ENCODE measurements at regions not wholly inside any gene's neighbourhood (a gene's known extent, or its start where the extent isn't known, plus 50 kb on each side); places are given as distances from the start of the nearest gene placed in this dataset.

DNA sequence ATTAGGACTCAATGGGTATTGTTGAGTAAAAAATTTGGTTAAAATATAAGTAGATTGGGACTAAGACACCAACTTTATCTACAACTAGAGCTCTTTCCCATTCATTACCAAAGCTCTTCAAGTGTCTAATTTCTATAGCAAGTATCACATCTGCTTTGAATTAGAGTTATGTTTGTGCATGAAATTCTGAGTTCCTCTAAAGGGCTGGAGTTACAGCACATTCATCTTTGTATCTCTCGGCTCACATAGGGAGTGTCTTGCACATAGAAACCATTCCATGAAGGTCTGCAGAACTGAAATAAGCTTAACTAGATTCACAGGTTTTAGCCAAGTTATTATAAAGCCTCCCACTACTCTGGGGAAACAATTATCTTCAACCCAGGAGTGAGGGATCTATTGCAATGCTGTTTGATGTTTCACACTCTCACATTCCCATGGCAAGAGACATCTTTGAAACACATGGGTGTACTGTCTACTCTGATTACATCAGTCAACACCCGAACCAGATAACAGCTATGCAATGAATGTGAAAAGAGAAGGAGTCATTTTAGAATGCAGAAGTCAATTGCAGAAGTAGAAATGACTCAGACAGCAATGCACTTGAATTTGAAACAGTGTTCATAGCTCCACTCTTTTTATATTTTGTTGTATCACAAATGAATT is 93.1 kb upstream of the KBTBD8 start:
- DNase-seq (ENCODE audit: low spot score) (no peak), ATAC-seq (ENCODE audit: low read depth) (no peak)
- Histone ChIP-seq H3K9me3 (ENCODE audit: severe bottlenecking) (no peaks in the 10 kb centered on the region), H3K36me3 (ENCODE audit: low read depth) (no peaks in the 10 kb centered on the region), H3K4me1 (ENCODE audit: insufficient read depth, poor library complexity, severe bottlenecking) (no peaks in the 10 kb centered on the region), H3K27me3 (ENCODE audit: insufficient read depth, poor library complexity, severe bottlenecking) (no peaks in the 10 kb centered on the region), H3K27ac (ENCODE audit: poor library complexity, severe bottlenecking) (no peak overlapping the region), H3K4me3 (ENCODE audit: severe bottlenecking) (no peak overlapping the region)
- TF ChIP-seq, protein P1, sequence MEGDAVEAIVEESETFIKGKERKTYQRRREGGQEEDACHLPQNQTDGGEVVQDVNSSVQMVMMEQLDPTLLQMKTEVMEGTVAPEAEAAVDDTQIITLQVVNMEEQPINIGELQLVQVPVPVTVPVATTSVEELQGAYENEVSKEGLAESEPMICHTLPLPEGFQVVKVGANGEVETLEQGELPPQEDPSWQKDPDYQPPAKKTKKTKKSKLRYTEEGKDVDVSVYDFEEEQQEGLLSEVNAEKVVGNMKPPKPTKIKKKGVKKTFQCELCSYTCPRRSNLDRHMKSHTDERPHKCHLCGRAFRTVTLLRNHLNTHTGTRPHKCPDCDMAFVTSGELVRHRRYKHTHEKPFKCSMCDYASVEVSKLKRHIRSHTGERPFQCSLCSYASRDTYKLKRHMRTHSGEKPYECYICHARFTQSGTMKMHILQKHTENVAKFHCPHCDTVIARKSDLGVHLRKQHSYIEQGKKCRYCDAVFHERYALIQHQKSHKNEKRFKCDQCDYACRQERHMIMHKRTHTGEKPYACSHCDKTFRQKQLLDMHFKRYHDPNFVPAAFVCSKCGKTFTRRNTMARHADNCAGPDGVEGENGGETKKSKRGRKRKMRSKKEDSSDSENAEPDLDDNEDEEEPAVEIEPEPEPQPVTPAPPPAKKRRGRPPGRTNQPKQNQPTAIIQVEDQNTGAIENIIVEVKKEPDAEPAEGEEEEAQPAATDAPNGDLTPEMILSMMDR (IDR thresholded peaks at IDR 0.05; ENCODE audit: poor library complexity, severe bottlenecking) = no peak

DNA sequence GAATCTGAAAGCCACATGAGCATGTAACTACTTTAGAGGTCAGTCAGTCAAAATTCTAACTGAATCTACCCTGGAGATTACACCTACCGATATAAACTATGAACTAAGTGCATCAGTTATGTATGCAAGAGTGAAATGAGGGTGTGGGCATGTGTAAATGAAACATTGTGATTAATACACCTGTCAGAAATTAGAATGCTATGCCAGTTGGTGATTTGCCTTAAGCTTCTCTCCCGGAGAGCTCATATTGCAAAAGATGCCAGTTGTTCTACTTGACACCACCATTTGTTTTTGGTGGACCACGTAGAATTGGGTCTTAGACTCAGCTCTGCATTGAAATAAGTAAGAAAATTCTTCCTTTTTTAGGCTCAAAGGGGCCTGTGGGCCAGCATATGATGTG is 91.0 kb upstream of the KBTBD8 start:
- Histone ChIP-seq H3K4me3 (ENCODE audit: severe bottlenecking) (no peak overlapping the region), H3K36me3 (ENCODE audit: low read depth) (no peaks in the 10 kb centered on the region), H3K4me1 (ENCODE audit: insufficient read depth, poor library complexity, severe bottlenecking) (no peaks in the 10 kb centered on the region), H3K27me3 (ENCODE audit: insufficient read depth, poor library complexity, severe bottlenecking) (no peaks in the 10 kb centered on the region), H3K9me3 (ENCODE audit: severe bottlenecking) (no peaks in the 10 kb centered on the region), H3K27ac (ENCODE audit: poor library complexity, severe bottlenecking) (no peak overlapping the region)
- TF ChIP-seq, protein P1 (IDR thresholded peaks at IDR 0.05; ENCODE audit: poor library complexity, severe bottlenecking) = no peak
- DNase-seq (ENCODE audit: low spot score) (no peak), ATAC-seq (ENCODE audit: low read depth) (no peak)

DNA sequence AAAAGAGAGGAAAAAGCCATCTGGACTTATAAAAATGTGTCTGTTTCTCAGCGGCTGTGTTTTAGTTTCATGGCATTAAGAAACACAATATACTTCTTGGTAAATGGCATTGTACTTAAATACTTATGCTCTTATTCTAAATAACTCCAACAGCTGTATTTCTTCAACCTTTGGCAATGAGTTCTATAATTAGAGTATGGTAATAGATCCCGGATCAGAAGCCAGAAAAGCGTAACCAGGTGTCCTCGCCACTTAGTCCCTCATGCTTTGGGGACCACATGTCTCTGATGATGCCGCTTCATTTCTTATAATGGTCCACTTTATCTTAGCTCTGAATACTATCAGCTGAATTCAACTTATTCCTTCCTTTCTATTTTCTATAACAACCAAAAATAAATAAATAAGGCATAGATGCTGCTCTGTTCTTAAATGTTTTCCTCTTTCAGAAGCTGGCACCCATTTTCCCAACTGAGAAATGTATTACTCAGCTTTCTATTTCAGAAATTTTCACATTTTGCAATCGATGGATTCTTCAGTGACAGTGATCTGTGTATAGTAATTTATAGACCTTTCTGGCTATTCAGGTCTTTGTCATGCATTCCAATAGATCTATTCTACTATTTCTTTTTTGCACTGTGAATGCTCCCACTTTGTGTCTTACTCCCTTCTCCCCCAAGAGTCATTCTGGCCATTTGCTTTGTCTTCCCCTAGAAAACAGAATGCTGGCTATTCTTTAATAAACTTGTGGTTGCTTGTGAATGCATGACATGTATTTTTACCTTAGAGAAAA is 87.6 kb upstream of the KBTBD8 start:
- H3K36me3 ChIP-seq (ENCODE audit: low read depth) = no peaks in the 10 kb centered on the region
- ATAC-seq (ENCODE audit: low read depth) (no peak), DNase-seq (ENCODE audit: low spot score) (no peak)
- TF ChIP-seq, protein P1 (IDR thresholded peaks at IDR 0.05; ENCODE audit: poor library complexity, severe bottlenecking) = no peak
- no peaks in the 10 kb centered on the region for H3K4me1 ChIP-seq (ENCODE audit: insufficient read depth, poor library complexity, severe bottlenecking)
- no peak overlapping the region for H3K27ac ChIP-seq (ENCODE audit: poor library complexity, severe bottlenecking)
- H3K9me3 ChIP-seq (ENCODE audit: severe bottlenecking) = no peaks in the 10 kb centered on the region
- H3K27me3 ChIP-seq (ENCODE audit: insufficient read depth, poor library complexity, severe bottlenecking) = no peaks in the 10 kb centered on the region
- no peak overlapping the region for H3K4me3 ChIP-seq (ENCODE audit: severe bottlenecking)

DNA sequence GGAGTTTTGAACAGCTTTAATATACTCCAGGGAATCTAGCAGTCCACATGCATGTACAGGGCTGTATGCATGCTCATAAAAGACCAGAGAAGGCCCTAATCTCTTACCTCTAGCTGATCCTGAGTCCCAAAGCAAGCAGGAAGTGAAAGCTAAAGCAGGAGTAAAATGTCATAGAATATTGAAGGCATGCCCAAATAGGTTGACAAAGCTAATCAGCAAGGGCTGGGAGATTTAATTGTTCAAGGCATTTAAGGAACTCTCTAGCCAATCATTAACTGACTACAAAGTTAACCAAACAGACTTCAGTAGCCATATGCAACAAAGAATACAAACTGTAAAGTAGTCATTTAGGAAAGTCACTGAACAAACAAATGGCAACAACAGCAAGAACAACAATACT is 85.8 kb upstream of the KBTBD8 start:
- TF ChIP-seq, protein P1 (IDR thresholded peaks at IDR 0.05; ENCODE audit: poor library complexity, severe bottlenecking) = no peak
- no peaks in the 10 kb centered on the region for H3K9me3 ChIP-seq (ENCODE audit: severe bottlenecking)
- H3K4me1 ChIP-seq (ENCODE audit: insufficient read depth, poor library complexity, severe bottlenecking) = no peaks in the 10 kb centered on the region
- no peak overlapping the region for H3K27ac ChIP-seq (ENCODE audit: poor library complexity, severe bottlenecking)
- DNase-seq (ENCODE audit: low spot score) (no peak), ATAC-seq (ENCODE audit: low read depth) (no peak)
- no peak overlapping the region for H3K4me3 ChIP-seq (ENCODE audit: severe bottlenecking)
- no peaks in the 10 kb centered on the region for H3K36me3 ChIP-seq (ENCODE audit: low read depth)
- H3K27me3 ChIP-seq (ENCODE audit: insufficient read depth, poor library complexity, severe bottlenecking) = no peaks in the 10 kb centered on the region

DNA sequence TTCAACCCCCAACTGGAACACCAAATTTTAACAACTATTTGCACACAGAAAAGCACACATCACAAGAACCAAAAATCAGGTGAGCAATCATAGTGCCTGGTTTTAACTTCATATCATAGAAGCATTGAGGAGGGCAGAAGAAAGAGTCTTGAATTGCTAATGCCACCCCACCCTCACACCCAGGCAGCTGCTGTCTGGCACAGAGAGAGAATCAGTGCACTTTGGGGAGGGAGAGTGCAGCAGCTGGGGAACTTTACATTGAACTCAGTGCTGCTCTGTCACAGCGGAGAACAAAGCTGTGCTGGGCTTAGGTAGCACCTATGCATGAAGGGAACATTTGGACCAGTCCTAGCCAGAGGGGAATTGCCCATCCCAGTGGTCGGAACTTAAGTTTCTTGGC is 76.0 kb upstream of the KBTBD8 start:
- TF ChIP-seq, protein P1 (IDR thresholded peaks at IDR 0.05; ENCODE audit: poor library complexity, severe bottlenecking) = no peak
- H3K27me3 ChIP-seq (ENCODE audit: insufficient read depth, poor library complexity, severe bottlenecking) = no peaks in the 10 kb centered on the region
- H3K4me3 ChIP-seq (ENCODE audit: severe bottlenecking) = no peak overlapping the region
- no peaks in the 10 kb centered on the region for H3K4me1 ChIP-seq (ENCODE audit: insufficient read depth, poor library complexity, severe bottlenecking)
- H3K27ac ChIP-seq (ENCODE audit: poor library complexity, severe bottlenecking) = no peak overlapping the region
- ATAC-seq (ENCODE audit: low read depth) (no peak), DNase-seq (ENCODE audit: low spot score) (no peak)
- no peaks in the 10 kb centered on the region for H3K9me3 ChIP-seq (ENCODE audit: severe bottlenecking)
- no peaks in the 10 kb centered on the region for H3K36me3 ChIP-seq (ENCODE audit: low read depth)
